Endothelial cell of umbilical vein (primary cell): ENCODE measurements at regions not wholly inside any gene's neighbourhood (a gene's known extent, or its start where the extent isn't known, plus 50 kb on each side); places are given as distances from the start of the nearest gene placed in this dataset.

Source experiments
- BruUV-seq: library from RNA; stranded (reverse); fragments of 400-500 nt; replicated peaks from 2 replicates; lab custom pipeline; 2021; lab: Mats Ljungman, UMichigan
- CTCF ChIA-PET: fragments of 300-600, 350-600 bp; sonication (Branson Sonifier 250); formaldehyde crosslinking; loops from one replicate; lab custom pipeline; 2021; ENCODE audit warnings: antibody characterized with exemption, inconsistent platforms; lab: Charles Lee
- POLR2A ChIA-PET: fragments of 300-600, 350-600 bp; sonication (Branson Sonifier 250); formaldehyde crosslinking; loops from one replicate; lab custom pipeline; 2021; ENCODE audit warnings: antibody characterized with exemption, inconsistent platforms; lab: Charles Lee
- DNase-seq: peaks from one replicate; pipeline ENCODE4 v3.0.0-alpha.2; 2011; ENCODE audit warnings: low read depth, low spot score
- FAIRE-seq: peaks from 2 replicates; lab custom pipeline; 2011; peaks lifted over from hg19 to GRCh38; lab: Jason Lieb, UNC
- H2AFZ ChIP-seq: 2 replicates; pipeline ENCODE4 v1.6.0; 2012; ENCODE audit warnings: low read depth, low read length, control low read depth, inconsistent platforms
- H3K27ac ChIP-seq: 2 replicates; pipeline ENCODE4 v1.5.1; 2011; ENCODE audit warnings: low read depth, mild to moderate bottlenecking, control low read depth, low read length, moderate library complexity; ENCODE audit not compliant: insufficient read depth
- H3K27me3 ChIP-seq, 2 experiments: 2 replicates each; pipeline versions ENCODE4 v1.6.0 to v1.6.1; 2011; ENCODE audit warnings: low read length in 2 of 2, mixed read lengths in 1 of 2; ENCODE audit not compliant: control insufficient read depth in 2 of 2, insufficient read depth in 2 of 2
- H3K36me3 ChIP-seq, 2 experiments: 2 replicates in 1 of 2; 3 replicates in 1 of 2; pipeline ENCODE4 v1.5.1; 2011; ENCODE audit warnings: low read length in 2 of 2, mild to moderate bottlenecking in 1 of 2, moderate library complexity in 1 of 2; ENCODE audit not compliant: control insufficient read depth in 2 of 2, insufficient read depth in 2 of 2; ENCODE audit errors: extremely low read depth in 1 of 2
- H3K4me1 ChIP-seq: 3 replicates; pipeline ENCODE4 v1.5.1; 2011; ENCODE audit warnings: mild to moderate bottlenecking, low read length; ENCODE audit not compliant: control insufficient read depth, insufficient read depth; ENCODE audit errors: extremely low read depth
- H3K4me2 ChIP-seq: 2 replicates; pipeline ENCODE4 v1.6.1; 2011; ENCODE audit warnings: low read length, control low read depth, mixed read lengths; ENCODE audit not compliant: insufficient read depth
- H3K4me3 ChIP-seq, 3 experiments: fragments of 200-600 bp in 1 of 3; sonication (generic), shearing (Covaris generic) in 1 of 3; replicated peaks in 1 of 3; 2 replicates each; pipeline ENCODE4 v1.5.1; 2011 to 2016; ENCODE audit warnings: control low read depth in 3 of 3, low read length in 3 of 3, mild to moderate bottlenecking in 2 of 3, inconsistent platforms in 1 of 3, low read depth in 1 of 3, moderate library complexity in 1 of 3; ENCODE audit not compliant: insufficient read depth in 1 of 3
- H3K79me2 ChIP-seq: 2 replicates; pipeline ENCODE4 v1.6.0; 2012; ENCODE audit warnings: low read length, inconsistent platforms; ENCODE audit not compliant: control insufficient read depth, insufficient read depth
- H3K9ac ChIP-seq: replicated peaks from 2 replicates; pipeline ENCODE3; 2011; ENCODE audit warnings: low read length, control low read depth; ENCODE audit not compliant: insufficient read depth; ENCODE audit errors: extremely low read depth
- H3K9me1 ChIP-seq: replicated peaks from 3 replicates; pipeline ENCODE4 v1.6.0; 2011; ENCODE audit warnings: mild to moderate bottlenecking, low read length; ENCODE audit not compliant: control insufficient read depth, insufficient read depth; ENCODE audit errors: extremely low read depth
- H3K9me3 ChIP-seq: replicated peaks from 2 replicates; pipeline ENCODE4 v1.5.1; 2012; ENCODE audit warnings: low read length, inconsistent platforms; ENCODE audit not compliant: control insufficient read depth, insufficient read depth
- H4K20me1 ChIP-seq: replicated peaks from 2 replicates; pipeline ENCODE3; 2011; ENCODE audit warnings: mild to moderate bottlenecking, low read length; ENCODE audit not compliant: control insufficient read depth, insufficient read depth; ENCODE audit errors: extremely low read depth
- CTCF ChIP-seq, 2 donors: IDR thresholded peaks; 1 replicate in 1 of 2; 2 replicates in 1 of 2; pipeline ENCODE4 v1.5.1; 2011; ENCODE audit warnings: low read length in 2 of 2, mild to moderate bottlenecking in 2 of 2, moderate library complexity in 2 of 2, control low read depth in 1 of 2, inconsistent platforms in 1 of 2, low read depth in 1 of 2; ENCODE audit not compliant: insufficient read depth in 1 of 2; ENCODE audit errors: extremely low read depth in 1 of 2
- EZH2 ChIP-seq: IDR thresholded peaks from 2 replicates; pipeline ENCODE4 v1.6.1; 2012; ENCODE audit warnings: borderline replicate concordance, low read depth, mild to moderate bottlenecking, moderate library complexity, low read length, inconsistent platforms; ENCODE audit not compliant: severe bottlenecking
- FOS ChIP-seq: IDR thresholded peaks from 2 replicates; pipeline ENCODE4 v1.6.1; 2011; ENCODE audit warnings: mild to moderate bottlenecking, low read length, moderate library complexity, borderline replicate concordance; ENCODE audit not compliant: insufficient read depth
- JUN ChIP-seq: IDR thresholded peaks from 2 replicates; pipeline ENCODE4 v1.6.1; 2011; ENCODE audit warnings: borderline replicate concordance, low read depth; ENCODE audit not compliant: insufficient read length, insufficient read depth
- MAX ChIP-seq: IDR thresholded peaks from 2 replicates; pipeline ENCODE4 v1.6.1; 2011; ENCODE audit not compliant: insufficient read depth, insufficient read length
- MYC ChIP-seq: IDR thresholded peaks from one replicate; pipeline ENCODE4 v1.6.1; 2011; ENCODE audit warnings: mild to moderate bottlenecking, low read depth, low read length
- POLR2A ChIP-seq: IDR thresholded peaks from 2 replicates; pipeline ENCODE4 v1.6.1; 2012; ENCODE audit warnings: low read depth, mild to moderate bottlenecking, control low read depth, low read length
- POLR2AphosphoS5 ChIP-seq: IDR thresholded peaks from 2 replicates; pipeline ENCODE4 v1.6.1; 2012; ENCODE audit warnings: low read depth, mild to moderate bottlenecking, control low read depth, low read length, moderate library complexity; ENCODE audit not compliant: insufficient read depth
- dilution Hi-C: fragments of 300-500 bp; cut with MboI; formaldehyde crosslinking; loops from one replicate; pipeline ENCODE4 v1.15.0; 2019; ENCODE audit warnings: low sequenced_read_pairs; ENCODE audit not compliant: extremely low pct_ligation_motif_present
- intact Hi-C: fragments of 100-400 bp; cut with micrococcal nuclease; formaldehyde crosslinking; loops from one replicate; pipeline ENCODE4 v1.10.0; 2022

- Histone ChIP-seq H3K9me1 (no peaks in the 10 kb centered on the region), H3K9me3 (peaks cover 2% of the 10 kb centered on the region), H3K27me3 (no peaks in the 10 kb centered on the region), H3K4me3 (no peak overlapping the region), H3K27ac (no peak overlapping the region), H3K4me2 (no peak overlapping the region), H3K36me3 (no peaks in the 10 kb centered on the region), H3K79me2 (no peaks in the 10 kb centered on the region), H3K9ac (no peak overlapping the region), H4K20me1 (no peaks in the 10 kb centered on the region), H2AFZ (no peak overlapping the region), H3K4me1 (no peaks in the 10 kb centered on the region)
- dilution Hi-C loops (no loop called here), intact Hi-C loops (no loop called here)
- FAIRE-seq = no peak
- no peak for DNase-seq
- ChIA-PET CTCF (no interaction called here), POLR2A (no interaction called here)
- no TSS peak for BruUV-seq
- TF ChIP-seq EZH2 (no peak), JUN (no peak), CTCF (IDR thresholded peaks at IDR 0.05; ENCODE audit: extremely low read depth in 1 of 2, insufficient read depth in 1 of 2, low read depth in 1 of 2, low read length in 2 of 2) (no peak), MAX (no peak), POLR2AphosphoS5 (no peak), FOS (no peak), MYC (no peak), POLR2A (no peak)
Observed at GRCh38 chr18:73409242-73409641, 541.5 kb upstream of the NETO1 start.
